Adrenal gland (tissue), 5 donors: ENCODE measurements at regions not wholly inside any gene's neighbourhood (a gene's known extent, or its start where the extent isn't known, plus 50 kb on each side); places are given as distances from the start of the nearest gene placed in this dataset.

Experiments used
- CTCF ChIP-seq, 6 experiments: fragments of 450-650 bp in 4 of 6; fragments of 200-600 bp in 2 of 6; sonication (generic) in 1 of 6; IDR thresholded peaks; 1 replicate in 5 of 6; 2 replicates in 1 of 6; pipeline versions ENCODE4 v1.5.1 to v1.8.0; 2016 to 2021; ENCODE audit warnings: antibody characterized with exemption in 6 of 6, mild to moderate bottlenecking in 2 of 6, moderate library complexity in 1 of 6
- POLR2A ChIP-seq, 2 donors: fragments of 450-650 bp; IDR thresholded peaks; one replicate each; pipeline ENCODE4 v1.6.1; 2017; ENCODE audit warnings: antibody characterized with exemption in 2 of 2, mild to moderate bottlenecking in 2 of 2, moderate library complexity in 1 of 2
- donor health status: DM: no; HTN: no; CAD: no.

GRCh38 chr16:55125818-55126385, 195.2 kb downstream of the IRX5 start:
- TF ChIP-seq CTCF (IDR thresholded peaks at IDR 0.05) (no peak), POLR2A (IDR thresholded peaks at IDR 0.05) (no peak)
